HG03457 (cell line): ENCODE measurements at regions not wholly inside any gene's neighbourhood (a gene's known extent, or its start where the extent isn't known, plus 50 kb on each side); places are given as distances from the start of the nearest gene placed in this dataset.

ENCODE experiments used
- ATAC-seq: cut with Tn5 transposase; IDR thresholded peaks from one replicate; pipeline ENCODE4 v1.9.1; 2021; ENCODE audit warnings: moderate number of reproducible peaks; ENCODE audit not compliant: unreplicated experiment

DNA sequence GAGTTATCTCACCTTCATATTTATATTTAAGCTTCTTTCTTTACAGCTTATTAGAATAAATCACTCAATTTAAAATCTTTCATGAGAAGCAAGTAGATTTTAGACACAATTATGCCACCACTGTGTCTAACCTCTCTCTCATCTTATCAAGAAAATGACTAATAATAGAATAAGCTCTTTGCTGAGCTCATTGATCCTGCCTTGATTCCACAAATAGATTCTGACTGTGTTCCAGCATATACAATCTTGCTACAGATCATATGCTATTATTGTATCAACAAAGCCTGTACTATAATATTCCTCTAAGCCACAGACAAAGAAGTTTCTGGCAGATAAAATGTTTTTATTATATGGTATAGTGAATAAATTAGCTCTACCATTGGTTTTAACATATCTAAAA is 168.7 kb upstream of the GULP1 start:
- no peak for ATAC-seq

DNA sequence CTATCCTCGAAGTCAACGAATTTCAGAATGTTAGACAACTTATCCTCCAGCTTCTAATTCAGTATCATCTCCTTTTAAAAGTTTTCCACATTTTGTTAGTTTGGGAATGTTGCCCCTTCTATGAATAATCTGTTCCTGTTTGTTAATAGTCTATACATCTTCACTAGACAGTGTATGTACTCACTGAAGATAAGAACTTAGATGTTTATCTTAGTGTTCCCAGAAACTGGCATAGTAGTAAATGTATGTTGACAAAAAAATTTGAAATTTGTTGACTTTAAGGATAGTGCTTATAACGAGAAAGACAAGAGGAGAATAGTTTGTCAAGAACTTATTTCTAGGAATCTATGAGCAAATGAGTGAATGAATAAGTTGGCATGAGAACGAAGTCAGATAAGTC is 162.0 kb upstream of the GULP1 start:
- no peak for ATAC-seq

DNA sequence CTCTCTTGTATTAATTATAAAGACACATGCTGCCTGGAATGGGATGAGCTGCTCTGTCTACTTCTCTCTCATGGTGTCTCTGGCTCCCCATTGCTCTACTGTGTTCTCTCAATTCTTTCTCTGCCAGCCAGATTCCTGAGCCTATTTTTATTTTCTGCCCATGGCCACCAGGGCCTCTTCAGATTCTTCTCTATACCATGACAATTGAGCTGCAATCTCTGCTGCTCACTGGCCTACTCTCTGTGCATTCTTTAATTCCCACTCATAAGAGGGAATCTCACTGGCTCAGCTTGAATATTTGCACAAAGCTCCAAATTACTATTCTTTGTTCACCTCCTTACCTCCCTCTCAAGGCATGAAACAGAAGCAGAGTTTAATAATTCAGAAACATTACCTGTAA is 161.4 kb upstream of the GULP1 start:
- no peak for ATAC-seq

DNA sequence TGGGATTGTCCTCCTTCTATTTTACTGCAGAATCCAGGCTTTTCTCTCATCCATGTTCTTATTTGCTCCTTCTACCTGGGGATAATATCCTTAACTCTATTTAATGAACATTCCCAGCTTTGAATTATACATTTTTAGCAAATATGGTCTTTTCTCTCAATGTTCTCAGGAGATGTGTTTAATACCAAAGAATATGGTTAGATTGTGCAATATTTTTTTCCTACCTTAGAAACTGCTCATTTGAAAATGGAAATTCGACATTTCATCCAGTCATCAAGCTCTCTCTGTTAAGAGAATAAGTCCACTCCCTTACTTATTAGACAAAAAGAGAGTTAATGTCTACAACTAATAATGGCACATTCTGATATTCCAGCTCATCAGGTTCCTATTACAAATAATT is 160.4 kb upstream of the GULP1 start:
- no peak for ATAC-seq

DNA sequence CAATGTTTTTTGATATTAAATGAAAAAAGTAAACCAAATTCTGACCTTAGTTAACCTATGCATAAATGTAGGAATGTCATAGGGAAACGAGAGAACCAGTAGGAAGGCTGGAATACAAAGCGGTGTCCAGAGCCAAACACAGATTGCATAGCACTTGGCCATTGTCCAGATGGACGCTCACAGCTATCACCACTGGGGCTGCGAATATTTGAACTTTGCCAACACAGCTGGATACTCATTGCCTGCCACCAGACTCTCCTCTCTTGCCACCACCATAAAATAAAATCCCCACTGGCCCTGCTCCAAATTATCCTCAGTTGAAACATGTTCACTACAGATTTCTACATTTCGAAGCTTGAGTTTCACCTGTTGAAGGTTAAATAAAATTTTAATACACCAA is 159.3 kb upstream of the GULP1 start:
- no peak for ATAC-seq

DNA sequence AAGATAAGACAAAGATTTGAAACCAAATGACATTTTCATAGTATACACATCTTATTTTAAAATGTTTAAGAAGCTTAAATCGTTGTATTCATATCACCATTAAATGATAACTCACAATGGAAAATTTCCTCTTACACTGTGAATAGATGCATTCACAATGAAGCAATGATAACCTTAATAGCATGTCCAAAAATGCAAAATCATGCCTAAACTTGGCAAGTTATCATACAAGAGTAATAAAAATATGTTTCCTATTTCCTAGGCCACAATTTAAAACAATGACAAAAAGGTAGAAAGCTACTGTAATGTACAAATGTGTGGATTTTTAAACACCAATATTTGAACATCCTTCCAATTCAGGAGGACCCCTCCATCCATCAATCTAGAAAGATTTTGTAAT is 157.4 kb upstream of the GULP1 start:
- ATAC-seq = no peak

DNA sequence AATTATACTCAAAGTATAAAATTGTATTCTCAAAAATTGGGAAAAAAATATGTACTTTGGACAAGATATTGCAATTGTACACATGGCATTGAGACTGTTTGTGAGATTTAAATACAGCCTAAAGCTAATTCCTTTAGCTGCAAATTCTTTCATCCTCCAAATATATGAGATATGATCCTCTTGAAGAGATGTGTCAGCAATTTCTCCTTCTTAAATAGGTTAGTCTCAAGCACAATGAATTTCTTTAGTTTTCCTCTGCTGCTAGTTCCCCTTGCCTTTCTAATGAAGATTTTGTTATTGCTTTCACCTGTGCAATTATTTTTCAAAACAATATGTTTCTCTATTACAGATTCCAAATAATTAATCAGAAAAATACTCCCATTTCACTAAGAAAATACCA is 153.4 kb upstream of the GULP1 start:
- ATAC-seq = no peak

DNA sequence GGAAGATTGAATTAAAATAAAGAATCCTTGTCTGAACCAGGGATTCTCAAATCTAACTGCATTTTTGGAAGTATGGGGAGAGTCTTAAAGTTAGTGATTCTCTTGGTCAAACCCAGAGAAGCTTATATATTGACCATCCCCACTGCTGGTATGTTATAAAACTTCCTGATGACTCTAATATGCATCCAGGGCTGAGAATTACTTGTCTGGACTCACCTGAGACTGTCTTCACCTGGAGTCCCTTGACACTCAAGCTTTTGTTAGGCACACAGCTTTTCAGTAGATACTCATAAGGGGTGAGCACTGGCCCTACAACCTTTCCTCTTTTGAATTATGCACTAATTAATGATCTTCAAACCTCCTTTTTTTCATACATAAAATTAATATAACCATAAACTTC is 149.6 kb upstream of the GULP1 start:
- no peak for ATAC-seq

DNA sequence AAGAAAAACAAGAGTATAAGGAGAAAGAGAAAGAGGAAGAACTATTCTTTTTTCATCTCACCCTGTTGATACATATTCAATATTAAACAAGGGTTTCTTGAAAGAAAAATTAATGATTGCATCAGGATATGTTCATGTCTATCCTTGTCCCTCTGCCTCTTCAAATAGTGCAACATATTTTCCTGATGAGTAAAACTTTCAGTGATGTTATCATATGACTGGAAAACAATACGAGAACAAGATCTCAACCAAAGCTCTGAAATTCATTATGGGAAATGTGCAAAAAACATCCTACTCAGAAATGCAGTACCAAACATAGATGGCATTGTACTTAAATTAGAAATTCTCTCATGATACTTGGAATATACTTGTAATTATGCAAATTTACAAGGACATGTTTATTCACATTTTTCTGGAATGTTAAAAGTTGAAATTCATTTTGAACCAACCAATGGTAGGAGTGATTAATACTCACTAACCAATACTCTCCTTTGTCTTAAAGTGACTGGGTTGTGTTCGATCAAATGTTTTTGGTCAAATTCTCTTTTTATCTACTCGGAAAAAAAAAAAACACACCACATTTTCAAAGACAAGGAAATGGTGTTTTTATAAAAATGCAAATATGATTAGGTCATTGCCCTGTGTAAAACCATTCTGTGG is 148.9 kb upstream of the GULP1 start:
- no peak for ATAC-seq

DNA sequence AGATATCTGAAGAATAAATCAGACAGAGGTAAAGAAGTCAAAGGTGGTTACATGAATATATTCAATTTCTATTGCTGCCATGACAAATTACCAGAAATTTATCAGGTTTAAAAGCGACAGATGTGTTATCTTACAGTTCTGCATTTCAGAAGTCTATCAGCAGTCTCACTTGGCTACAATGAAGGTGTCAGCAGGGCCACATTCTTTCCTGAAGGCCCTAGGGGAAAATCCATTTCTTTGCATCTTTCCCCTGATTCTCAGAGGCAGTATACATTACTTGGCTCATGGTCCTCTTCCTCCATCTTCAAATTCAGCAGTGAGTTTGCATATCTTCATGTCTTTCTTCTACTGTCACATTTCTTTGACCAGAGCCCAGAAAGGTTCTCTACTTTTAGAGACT is 145.8 kb upstream of the GULP1 start:
- ATAC-seq = no peak

DNA sequence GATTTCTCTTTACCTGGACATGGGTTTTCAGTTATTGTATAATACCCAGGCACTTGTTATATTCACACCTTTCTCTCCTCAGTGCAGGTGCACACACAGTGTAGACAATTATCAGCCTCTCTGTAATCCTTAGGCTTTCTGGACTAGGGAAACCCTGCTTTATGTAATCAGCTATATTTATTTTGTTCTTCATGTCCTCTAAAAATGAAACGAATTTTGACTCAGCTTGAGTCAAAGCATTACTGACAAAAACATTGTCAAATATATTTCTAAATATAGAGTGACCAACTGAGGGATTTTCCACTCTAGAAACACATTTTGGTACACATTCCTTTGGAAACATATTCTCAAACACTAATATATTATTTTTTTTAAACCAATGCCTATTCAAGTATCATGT is 144.8 kb upstream of the GULP1 start:
- ATAC-seq = no peak

DNA sequence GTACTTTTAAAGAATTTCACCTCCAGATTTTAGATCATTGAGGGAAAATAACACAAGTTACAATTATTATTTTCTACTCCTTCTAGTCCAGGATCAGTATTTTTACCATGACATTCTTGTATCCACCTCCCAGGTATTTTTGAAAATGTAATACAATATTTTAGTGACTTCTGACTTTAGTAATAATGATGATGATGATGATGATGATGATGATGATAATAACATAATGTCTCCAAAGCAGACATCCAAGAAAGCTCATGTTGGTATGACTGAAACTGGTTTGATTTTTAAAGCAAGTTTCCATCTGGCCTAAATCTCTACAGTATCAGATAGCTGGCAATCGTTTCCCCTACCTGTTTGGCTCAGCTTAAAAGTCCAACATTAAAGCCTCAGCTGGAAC is 140.0 kb upstream of the GULP1 start:
- ATAC-seq = no peak

DNA sequence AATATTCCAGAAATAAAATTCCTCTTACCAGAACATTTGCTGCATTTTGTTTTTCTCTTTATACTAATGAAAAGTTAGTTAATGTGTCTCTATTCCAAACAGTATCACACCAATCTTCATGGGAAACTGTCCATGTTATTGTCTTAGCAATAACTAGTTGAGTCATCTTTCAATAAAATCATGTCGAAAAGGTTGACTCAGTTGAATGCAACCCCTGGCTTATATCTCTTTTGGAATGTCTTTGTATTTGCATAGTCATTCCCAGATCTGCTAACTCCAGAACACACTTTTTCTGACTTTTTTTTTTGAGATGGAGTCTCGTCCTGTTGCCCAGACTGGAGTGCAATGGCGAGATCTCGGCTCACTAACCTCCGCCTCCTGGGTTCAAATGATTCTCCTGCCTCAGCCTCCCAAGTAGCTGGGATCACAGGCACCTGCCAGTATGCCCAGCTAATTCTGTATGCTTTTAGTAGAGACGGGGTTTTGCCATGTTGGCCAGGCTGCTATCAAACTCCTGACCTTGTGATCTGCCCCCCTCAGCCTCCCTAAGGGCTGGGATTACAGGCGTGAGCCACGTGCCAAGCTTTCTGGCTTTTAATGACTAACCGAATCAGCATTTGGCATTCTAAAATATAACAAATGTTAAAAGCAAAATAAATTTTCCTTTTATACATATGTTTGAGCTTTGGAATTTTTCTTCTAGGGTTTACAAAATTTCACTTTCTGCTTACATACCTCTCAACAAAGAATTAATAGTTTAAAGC is 133.2 kb upstream of the GULP1 start:
- no peak for ATAC-seq

DNA sequence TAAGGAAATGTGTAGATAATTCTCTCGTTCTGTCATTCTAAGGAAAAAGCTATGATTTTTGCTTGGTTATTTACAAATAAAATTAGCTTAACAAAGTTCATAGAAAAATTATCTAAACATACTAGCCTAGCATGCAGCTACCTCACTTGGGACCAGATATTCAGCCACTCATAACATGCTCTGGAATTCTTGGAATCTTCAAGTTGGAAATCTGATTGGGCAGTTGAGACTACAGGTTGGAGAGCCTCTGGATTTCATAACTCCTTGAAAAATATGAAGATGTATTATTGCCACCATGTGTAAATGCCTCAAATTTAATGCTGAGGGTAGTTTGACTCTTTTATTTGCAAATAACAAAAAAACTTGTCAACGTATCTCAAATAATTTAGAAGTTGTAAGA is 132.2 kb upstream of the GULP1 start:
- no peak for ATAC-seq

DNA sequence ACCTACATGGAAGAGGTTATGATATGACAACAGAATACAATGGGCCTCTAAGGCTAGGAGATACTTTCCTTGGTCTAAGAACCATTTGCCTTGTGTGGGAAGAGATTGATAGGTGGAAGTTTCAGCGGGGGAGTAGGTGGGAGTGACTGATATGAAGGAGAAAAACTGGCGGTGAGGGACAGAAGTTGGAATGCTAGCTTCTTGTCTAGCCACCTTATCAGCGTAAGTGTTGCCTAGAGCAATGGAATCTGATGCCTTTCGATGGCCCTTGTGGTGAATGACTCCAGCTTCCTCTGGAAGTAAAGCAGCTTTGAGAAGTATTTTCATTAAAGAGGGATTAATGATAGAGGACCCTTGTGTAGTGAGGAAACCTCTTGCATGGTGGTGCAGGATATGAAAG is 121.3 kb upstream of the GULP1 start:
- ATAC-seq = no peak

DNA sequence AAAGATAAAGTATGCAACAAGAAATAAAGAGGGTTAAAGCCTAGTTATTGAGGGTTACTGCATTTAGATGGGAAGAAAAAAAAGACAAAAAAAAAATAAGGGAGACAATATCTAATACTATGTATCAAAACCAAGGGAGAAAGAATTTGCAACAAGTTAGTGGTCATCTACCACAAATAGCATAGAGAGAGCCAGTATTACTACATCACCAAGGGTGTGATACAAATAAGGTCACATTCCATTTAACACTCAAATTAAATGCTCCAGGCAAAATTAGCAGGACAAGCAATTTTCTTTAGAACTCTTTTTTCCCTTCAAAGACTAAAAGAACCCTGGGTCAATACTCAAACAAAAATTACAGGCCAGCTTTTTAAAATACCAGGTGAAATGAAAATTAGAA is 115.1 kb upstream of the GULP1 start:
- no peak for ATAC-seq

DNA sequence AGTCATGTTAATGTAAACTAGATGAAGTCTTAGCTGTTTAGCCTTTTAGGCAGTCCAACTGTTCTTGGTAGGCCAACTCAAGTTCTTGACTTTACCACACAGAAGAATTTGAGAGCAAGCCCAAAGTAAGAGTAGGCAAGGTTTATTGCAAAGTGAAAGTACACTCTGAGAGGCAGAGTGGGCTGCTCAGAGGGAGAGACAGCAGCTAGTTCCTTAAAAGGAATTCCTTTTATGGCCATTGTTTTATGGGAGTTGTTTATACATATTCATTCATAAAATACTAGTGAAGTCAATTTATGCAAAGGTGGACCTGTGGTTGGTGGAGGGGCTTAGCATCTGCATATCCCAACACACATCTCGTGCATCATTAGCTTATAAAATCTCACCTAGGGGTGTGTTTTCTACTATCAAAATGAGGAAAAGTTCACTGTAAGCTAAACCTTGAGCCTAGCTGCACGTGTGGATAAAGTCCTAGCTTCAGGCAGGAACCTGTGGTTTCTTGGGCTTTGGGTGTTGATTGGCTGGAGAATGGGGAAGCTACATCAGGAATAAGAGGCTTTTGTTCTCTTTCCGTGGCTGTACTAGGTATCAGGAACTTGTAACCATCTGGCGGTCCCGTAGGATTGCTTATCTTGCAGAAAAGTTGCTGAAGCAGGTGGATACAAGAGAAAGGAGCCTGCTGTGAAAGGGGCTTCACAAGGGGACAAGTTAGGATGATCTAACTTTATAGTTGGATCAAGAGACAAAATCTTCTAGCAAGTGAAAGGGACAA is 110.4 kb upstream of the GULP1 start:
- ATAC-seq = no peak

DNA sequence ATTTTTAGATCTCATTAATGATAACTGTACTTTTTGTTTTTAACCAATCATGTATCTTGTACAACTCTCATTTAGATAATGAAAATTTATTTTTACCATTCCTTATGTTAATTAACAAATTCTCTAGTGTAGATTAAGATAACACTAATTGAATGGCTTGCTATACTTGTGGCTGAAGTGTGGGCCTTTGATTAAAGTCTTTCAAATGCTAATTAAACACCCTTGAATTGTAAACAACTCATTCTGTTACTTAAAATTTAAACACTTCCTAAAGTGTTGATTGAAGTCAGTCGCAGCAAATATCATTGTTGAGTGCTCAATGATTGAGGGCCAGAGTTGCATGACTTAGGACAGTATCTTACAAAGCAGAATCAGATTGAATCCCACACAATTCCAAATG is 109.8 kb upstream of the GULP1 start:
- ATAC-seq = no peak

DNA sequence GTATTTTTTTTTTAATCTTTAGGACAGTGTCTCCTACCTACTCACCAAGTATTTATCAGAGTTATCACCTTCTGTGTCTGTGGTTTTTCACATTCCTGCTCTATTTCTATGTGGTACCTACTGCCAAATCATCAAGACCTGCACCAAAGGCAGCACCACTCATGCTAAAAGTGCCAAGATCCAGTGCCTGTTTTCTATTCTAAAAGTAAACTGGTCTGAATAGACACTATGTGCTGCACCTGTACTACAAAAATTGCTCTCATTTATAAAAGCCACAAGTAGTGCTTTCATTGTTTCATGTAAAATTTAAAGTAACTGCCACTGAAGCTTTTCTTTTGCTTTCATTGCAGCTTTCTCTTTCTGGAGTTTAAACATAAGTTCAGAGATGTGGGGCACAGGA is 103.9 kb upstream of the GULP1 start:
- ATAC-seq = no peak

DNA sequence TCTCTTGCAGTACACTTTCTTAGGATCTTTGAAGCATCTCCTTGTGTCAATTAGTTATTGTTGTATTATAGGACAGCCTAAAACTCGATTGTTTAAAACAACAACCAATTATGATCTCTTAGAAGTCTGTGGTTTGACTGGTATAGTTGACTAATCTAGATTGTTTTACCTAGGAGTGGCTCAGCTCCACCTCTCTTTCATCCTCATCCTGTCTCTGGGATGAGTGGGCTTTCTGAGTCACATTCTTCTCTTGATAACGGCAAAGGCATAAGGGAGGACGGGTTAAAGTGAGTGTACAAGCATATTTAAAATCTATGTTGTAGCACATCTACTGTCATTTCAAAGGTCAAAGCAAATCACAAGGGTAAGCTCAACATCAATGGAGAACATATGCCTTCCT is 102.3 kb upstream of the GULP1 start:
- no peak for ATAC-seq

DNA sequence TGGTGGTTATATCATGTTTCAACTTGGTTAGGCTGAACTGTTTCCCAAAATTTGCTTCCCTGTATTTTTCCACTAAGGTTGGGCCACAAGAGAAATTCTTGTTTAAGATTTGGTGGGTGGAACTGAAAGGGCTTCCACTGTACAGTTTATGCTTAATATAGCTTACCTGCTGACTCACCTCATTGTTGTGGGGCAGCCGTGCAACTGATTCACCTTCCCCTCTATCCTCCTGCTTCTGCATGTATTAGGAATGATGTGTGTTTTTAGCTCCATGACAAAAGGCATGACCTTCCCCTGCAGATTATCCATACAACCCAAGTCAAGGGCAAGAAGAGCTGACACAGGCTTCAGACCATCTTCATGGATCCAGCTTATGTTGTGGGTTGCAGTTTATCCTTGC is 98.4 kb upstream of the GULP1 start:
- no peak for ATAC-seq

DNA sequence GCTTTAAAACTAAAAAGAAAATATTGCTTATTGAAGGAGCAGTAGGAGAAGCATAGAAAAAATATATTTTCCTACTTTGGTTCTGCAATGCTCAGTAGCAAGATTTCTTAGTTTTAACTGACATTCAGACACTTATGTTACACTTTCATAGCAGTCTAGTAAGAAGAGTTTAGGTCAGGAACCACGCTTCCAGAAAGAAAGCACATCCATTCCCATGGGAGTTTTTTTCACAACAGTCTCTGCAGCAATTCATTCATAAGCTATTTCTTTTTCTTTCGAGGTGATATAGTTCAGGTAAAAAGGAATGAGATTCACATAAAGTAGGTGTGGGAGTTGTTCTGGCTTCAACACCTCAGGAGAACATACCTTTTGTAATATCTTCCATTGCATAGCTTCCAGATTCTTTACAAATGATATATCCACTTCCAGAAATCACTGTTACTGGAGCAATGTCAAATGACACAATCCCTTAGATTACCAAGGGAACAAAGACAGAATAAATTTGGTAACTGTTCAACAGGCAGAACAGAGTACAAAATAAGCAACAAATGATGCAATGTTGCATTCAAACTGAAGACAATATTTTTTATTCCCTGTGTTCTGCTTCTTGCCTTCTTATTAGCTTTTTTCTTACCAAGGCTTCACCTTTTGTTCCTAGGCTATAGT is 95.2 kb upstream of the GULP1 start:
- no peak for ATAC-seq
